ENCODE measurements at regions not wholly inside any gene's neighbourhood (a gene's known extent, or its start where the extent isn't known, plus 50 kb on each side); places are given as distances from the start of the nearest gene placed in this dataset.

- CTCF ChIA-PET, result no interaction called here
- Mint-ChIP-seq H3K9me3 (peaks cover 8% of the 10 kb centered on the region), H3K27ac (no peak overlapping the region), H3K36me3 (no peaks in the 10 kb centered on the region), H3K4me3 (no peak overlapping the region), H3K4me1 (peaks cover 18% of the 10 kb centered on the region), H3K27me3 (ENCODE audit: low read depth) (no peaks in the 10 kb centered on the region)
- POLR2A ChIA-PET, result no interaction called here
- no peak for ATAC-seq
- no peak for DNase-seq (ENCODE audit: low spot score)
- no peak for TF ChIP-seq E2F1 (CRISPR knock-in tag; IDR thresholded peaks at IDR 0.05)
- TF ChIP-seq JAZF1 (CRISPR knock-in tag; IDR thresholded peaks at IDR 0.05), result no peak
- no peak for TF ChIP-seq ZNF263 (CRISPR knock-in tag; IDR thresholded peaks at IDR 0.05; ENCODE audit: low read depth)
- TF ChIP-seq JUN (CRISPR knock-in tag; IDR thresholded peaks at IDR 0.05), result no peak
- no peak for TF ChIP-seq ZNF121 (CRISPR knock-in tag; IDR thresholded peaks at IDR 0.05)
- TF ChIP-seq, protein P1, sequence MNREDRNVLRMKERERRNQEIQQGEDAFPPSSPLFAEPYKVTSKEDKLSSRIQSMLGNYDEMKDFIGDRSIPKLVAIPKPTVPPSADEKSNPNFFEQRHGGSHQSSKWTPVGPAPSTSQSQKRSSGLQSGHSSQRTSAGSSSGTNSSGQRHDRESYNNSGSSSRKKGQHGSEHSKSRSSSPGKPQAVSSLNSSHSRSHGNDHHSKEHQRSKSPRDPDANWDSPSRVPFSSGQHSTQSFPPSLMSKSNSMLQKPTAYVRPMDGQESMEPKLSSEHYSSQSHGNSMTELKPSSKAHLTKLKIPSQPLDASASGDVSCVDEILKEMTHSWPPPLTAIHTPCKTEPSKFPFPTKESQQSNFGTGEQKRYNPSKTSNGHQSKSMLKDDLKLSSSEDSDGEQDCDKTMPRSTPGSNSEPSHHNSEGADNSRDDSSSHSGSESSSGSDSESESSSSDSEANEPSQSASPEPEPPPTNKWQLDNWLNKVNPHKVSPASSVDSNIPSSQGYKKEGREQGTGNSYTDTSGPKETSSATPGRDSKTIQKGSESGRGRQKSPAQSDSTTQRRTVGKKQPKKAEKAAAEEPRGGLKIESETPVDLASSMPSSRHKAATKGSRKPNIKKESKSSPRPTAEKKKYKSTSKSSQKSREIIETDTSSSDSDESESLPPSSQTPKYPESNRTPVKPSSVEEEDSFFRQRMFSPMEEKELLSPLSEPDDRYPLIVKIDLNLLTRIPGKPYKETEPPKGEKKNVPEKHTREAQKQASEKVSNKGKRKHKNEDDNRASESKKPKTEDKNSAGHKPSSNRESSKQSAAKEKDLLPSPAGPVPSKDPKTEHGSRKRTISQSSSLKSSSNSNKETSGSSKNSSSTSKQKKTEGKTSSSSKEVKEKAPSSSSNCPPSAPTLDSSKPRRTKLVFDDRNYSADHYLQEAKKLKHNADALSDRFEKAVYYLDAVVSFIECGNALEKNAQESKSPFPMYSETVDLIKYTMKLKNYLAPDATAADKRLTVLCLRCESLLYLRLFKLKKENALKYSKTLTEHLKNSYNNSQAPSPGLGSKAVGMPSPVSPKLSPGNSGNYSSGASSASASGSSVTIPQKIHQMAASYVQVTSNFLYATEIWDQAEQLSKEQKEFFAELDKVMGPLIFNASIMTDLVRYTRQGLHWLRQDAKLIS (CRISPR knock-in tag; IDR thresholded peaks at IDR 0.05; ENCODE audit: borderline replicate concordance), result no peak
- TF ChIP-seq, protein P2, sequence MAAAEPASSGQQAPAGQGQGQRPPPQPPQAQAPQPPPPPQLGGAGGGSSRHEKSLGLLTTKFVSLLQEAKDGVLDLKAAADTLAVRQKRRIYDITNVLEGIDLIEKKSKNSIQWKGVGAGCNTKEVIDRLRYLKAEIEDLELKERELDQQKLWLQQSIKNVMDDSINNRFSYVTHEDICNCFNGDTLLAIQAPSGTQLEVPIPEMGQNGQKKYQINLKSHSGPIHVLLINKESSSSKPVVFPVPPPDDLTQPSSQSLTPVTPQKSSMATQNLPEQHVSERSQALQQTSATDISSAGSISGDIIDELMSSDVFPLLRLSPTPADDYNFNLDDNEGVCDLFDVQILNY (CRISPR knock-in tag; IDR thresholded peaks at IDR 0.05), result no peak
These were observed 462.0 kb upstream of the ZNF462 start for GRCh38 chr9:106400950-106401349.

GRCh38 chr9:106403081-106403480 is 459.9 kb upstream of the ZNF462 start:
- ATAC-seq (no peak), DNase-seq (ENCODE audit: low spot score) (no peak)
- TF ChIP-seq KAT7 (CRISPR knock-in tag; IDR thresholded peaks at IDR 0.05; ENCODE audit: borderline replicate concordance), result no peak
- TF ChIP-seq JAZF1 (CRISPR knock-in tag; IDR thresholded peaks at IDR 0.05), result no peak
- no peak for TF ChIP-seq NFYB (CRISPR knock-in tag; conservative IDR thresholded peaks at IDR 0.05; ENCODE audit: low read depth)
- TF ChIP-seq ZNF232 (CRISPR knock-in tag; IDR thresholded peaks at IDR 0.05), result no peak
- TF ChIP-seq USF2 (CRISPR knock-in tag; IDR thresholded peaks at IDR 0.05), result no peak
- no peak for TF ChIP-seq MYBL2 (CRISPR knock-in tag; IDR thresholded peaks at IDR 0.05)
- TF ChIP-seq TP53 (CRISPR knock-in tag; IDR thresholded peaks at IDR 0.05), result no peak
- TF ChIP-seq RELA (CRISPR knock-in tag; IDR thresholded peaks at IDR 0.05; ENCODE audit: borderline replicate concordance), result no peak
- no peak for TF ChIP-seq CBFB (CRISPR knock-in tag; IDR thresholded peaks at IDR 0.05; ENCODE audit: low read depth)
- no peak for TF ChIP-seq TCF7 (CRISPR knock-in tag; IDR thresholded peaks at IDR 0.05; ENCODE audit: low read depth)
- no peak for TF ChIP-seq STAT6 (CRISPR knock-in tag; conservative IDR thresholded peaks at IDR 0.05; ENCODE audit: low read depth)
- no peak for TF ChIP-seq ZNF423 (CRISPR knock-in tag; IDR thresholded peaks at IDR 0.05)
- TF ChIP-seq, protein P3, sequence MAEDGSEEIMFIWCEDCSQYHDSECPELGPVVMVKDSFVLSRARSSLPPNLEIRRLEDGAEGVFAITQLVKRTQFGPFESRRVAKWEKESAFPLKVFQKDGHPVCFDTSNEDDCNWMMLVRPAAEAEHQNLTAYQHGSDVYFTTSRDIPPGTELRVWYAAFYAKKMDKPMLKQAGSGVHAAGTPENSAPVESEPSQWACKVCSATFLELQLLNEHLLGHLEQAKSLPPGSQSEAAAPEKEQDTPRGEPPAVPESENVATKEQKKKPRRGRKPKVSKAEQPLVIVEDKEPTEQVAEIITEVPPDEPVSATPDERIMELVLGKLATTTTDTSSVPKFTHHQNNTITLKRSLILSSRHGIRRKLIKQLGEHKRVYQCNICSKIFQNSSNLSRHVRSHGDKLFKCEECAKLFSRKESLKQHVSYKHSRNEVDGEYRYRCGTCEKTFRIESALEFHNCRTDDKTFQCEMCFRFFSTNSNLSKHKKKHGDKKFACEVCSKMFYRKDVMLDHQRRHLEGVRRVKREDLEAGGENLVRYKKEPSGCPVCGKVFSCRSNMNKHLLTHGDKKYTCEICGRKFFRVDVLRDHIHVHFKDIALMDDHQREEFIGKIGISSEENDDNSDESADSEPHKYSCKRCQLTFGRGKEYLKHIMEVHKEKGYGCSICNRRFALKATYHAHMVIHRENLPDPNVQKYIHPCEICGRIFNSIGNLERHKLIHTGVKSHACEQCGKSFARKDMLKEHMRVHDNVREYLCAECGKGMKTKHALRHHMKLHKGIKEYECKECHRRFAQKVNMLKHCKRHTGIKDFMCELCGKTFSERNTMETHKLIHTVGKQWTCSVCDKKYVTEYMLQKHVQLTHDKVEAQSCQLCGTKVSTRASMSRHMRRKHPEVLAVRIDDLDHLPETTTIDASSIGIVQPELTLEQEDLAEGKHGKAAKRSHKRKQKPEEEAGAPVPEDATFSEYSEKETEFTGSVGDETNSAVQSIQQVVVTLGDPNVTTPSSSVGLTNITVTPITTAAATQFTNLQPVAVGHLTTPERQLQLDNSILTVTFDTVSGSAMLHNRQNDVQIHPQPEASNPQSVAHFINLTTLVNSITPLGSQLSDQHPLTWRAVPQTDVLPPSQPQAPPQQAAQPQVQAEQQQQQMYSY (CRISPR knock-in tag; IDR thresholded peaks at IDR 0.05), result no peak
- POLR2A ChIA-PET, result interaction anchor here (0.5 kb wide), 1 partner anchor 1277 kb away, joined by 3 read pairs; no protein-coding TSS in a partner anchor
- CTCF ChIA-PET, result no interaction called here
- H3K36me3 Mint-ChIP-seq, result no peaks in the 10 kb centered on the region
- peaks cover 24% of the 10 kb centered on the region for H3K4me1 Mint-ChIP-seq
- no peaks in the 10 kb centered on the region for H3K27me3 Mint-ChIP-seq (ENCODE audit: low read depth)
- peaks cover 8% of the 10 kb centered on the region for H3K9me3 Mint-ChIP-seq
- no peak overlapping the region for H3K27ac Mint-ChIP-seq
- H3K4me3 Mint-ChIP-seq, result no peak overlapping the region

All from WTC11 (cell line).